NCI-H2081 treated with DMSO at 0.1 percent for 48 hours (cell line): ENCODE measurements at regions not wholly inside any gene's neighbourhood (a gene's known extent, or its start where the extent isn't known, plus 50 kb on each side); places are given as distances from the start of the nearest gene placed in this dataset.
"Not testable (repeated sequence)": the region's sequence is repeated elsewhere in the genome, so short reads cannot be mapped to it uniquely, and the experiment has no call there.

Experiments
- DNase-seq: peaks from one replicate; lab custom pipeline; 2025; lab: John Stamatoyannopoulos, UW

DNA sequence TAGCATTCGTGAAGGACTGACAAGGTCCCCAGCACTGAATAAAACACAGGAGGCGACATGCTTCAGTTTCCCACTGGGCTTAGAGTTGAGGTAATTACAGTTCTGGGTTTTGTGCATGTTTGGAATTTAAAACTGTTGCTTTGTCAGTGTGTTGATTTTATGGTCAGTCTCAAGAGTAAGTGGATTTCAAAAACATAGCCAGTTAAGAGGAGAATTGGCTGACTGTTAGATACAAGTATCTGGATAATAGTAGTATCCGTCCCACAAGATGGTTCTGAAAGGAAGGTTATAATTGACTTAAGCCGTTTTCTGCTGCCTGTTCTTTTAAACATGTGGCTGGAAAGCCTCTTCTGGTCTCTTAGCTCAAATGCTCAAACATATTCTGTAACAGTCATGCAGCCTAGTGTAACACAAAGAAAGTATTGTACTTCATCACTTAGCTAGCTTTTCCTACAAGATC, 170.9 kb downstream of the POLR1F start:
- DNase-seq: no peak

GRCh38 chr7:19533266-19533665, 175.6 kb downstream of the POLR1F start:
- DNase-seq: no peak

- DNase-seq: no peak
Measured at GRCh38 chr7:19530852-19531251, 178.0 kb downstream of the POLR1F start.

- no peak for DNase-seq
Measured at GRCh38 chr7:19530261-19530660, 178.6 kb downstream of the POLR1F start.

DNA sequence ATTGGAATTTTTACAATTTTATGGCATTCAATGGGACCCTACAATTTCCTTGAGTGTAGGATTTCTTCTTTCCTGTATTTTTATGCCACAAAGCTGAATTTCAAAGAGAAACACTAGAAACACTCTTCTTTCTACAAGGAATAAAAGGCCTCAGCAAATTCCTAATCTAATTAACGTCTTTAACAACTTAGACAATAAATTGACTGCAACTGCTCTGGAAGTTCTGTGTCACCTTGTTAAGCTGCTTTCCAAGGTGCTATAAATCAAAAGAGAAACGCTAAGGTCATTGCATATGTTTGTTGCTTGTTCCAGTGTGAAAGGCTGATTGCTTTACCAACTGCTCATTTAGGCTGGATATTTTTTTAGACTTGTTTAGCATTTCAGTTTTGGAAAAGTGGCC, 182.2 kb downstream of the POLR1F start:
- DNase-seq: no peak

DNA sequence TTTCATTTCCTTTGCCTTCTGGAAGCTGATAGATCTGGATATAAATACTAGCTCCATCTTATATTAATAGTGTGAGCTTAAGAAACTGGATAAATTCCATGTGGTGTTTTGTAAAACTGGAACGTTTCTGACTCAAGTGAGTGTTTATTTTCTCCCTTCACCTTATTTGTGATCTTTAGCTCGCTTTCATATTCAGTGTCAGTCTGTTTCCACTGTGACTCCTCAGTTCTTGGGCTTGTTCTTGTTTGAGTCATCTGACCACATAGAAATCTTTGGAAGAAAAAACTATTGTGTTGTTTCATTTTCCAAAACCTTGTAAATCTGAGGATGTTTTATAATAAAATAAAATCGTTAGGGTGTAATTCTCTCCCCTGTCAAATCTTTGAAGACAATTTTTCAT, 186.4 kb downstream of the POLR1F start:
- no peak for DNase-seq

DNA sequence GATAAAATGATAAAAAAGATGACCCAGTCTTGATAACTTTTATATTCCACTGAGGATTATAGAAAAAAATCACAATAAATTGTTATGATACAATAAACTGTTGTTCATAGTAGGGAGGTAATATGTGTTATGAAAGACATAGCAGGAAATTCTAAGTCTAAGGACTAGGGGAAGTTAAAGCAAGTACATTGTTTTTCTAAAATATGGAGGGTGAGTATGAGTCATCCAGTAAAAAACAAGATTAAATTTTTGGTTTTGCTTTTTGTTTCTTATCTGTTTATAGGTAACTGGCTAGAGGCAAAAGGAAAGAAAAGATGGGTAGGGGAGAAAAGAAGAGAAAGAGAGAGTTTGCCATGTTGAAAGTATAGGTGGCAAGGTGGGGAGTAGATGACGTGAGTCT, 188.4 kb downstream of the POLR1F start:
- DNase-seq: no peak

GRCh38 chr7:19519443-19520021, 189.3 kb downstream of the POLR1F start:
- DNase-seq: peak; percentile 63

DNA sequence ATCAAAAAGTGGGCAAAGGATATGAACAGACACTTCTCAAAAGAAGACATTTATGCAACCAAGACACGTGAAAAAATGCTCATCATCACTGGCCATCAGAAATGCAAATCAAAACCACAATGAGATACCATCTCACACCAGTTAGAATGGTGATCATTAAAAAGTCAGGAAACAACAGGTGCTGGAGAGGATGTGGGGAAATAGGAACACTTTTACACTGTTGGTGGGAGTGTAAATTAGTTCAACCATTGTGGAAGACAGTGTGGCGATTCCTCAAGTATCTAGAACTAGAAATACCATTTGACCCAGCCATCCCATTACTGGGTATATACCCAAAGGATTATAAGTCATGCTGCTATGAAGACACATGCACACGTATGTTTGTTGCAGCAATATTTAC, 191.3 kb downstream of the POLR1F start:
- DNase-seq: not testable (repeated sequence)

- DNase-seq: no peak
Measured at GRCh38 chr7:19508821-19509220, 200.0 kb downstream of the POLR1F start.

GRCh38 chr7:19508124-19508523, 200.7 kb downstream of the POLR1F start:
- peak; percentile 19 for DNase-seq

DNA sequence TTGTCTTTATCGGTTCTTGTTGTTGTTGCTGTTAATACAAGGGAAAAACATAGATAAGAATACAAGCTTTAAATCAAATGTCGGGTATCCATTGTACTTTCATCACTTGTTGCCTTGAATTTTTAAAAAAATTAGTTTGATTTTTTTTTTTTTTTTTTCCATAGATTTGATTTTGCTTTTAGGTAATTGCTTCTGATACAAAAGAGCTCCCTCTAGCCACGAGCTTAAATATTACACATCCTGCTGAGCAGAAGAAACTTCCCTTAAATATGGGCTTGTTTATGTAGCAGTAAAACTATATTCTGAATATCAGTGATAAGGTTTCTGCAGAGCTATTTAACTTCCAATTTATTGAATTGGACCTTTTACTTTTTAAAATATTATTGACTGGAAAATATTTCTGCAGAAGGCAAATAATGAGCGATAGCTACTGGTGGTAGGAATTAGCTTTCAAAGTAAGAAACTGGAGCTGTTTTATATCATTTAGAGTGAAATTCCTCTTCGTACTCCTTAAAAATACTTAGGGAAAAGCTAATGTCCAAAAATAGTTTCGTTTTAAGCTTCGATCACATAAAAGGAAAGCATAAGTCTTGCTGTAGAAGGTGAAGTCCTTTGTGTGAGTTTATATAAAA, 216.9 kb downstream of the POLR1F start:
- DNase-seq: no peak

- DNase-seq: no peak
Measured at GRCh38 chr7:19491371-19491770, 217.5 kb downstream of the POLR1F start.

DNA sequence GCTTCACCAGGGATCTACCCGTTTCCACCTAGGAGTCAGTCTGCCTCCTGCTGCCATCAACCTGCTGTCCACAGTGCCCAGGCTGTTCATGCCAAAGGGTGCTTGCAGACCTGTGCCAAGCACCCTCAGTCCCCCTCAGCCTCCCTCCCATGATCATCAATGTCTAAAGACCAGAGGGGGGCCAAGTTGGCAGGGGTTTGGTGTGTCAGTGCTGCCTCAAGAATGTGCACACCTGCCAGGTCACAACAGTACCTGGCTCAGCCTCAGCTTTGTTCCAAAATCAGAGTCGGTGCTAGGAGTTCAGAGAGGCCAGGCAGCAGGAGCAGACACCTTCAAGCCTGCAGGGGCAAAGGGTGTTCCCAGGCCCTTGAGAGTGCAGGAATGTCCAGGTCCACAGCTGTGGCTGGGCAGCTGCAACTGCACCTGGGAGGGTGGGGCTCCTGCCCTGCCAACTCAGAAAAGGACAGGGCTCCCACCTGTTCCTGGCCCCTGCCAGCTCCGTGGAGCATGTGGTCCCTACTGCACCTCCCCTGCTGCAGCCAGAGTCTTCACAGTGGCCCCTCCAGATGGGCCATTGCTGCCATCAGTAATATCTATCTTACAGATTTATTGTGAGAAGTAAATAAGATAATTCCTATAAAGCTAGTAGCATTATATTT, 219.5 kb downstream of the POLR1F start:
- no peak for DNase-seq

DNA sequence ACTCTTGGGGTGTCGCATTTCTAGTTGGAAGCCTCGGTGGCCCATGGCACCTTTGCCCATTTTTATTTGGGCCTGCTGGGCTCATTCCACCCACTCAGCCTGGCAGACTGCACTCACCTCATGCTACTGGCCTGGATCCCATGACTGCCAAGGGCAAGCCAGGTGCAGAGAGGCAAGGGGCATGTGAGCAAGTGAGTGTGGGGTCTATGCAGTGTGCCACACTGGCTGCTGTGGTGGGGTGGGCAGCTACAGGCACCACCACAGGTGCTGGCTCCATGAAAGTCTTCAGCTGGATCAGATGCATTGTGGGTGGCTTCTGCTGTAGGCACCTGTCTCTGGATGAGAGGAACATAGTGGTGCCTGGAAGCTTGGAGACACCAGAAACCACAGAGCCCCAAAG, 220.8 kb downstream of the POLR1F start:
- DNase-seq: no peak

DNA sequence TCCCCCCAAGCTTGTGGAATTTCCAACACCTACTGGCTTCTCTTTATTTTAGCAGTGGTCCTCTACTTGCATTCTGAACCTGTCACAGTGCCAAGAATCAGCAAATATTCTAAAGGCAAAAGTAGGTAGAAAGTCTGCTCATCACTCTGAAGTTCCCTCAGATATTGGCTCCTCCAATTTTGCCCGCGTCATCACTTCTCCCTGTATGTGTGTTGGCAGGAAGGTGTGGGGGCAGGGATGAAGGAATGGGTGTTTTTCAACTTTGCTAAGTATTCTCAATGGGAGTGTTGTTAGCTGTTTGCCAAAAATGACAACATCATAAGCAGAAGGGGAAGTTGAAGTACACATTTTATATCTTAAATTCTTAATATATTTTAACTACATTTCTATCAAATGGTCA, 226.2 kb downstream of the POLR1F start:
- DNase-seq: no peak

DNA sequence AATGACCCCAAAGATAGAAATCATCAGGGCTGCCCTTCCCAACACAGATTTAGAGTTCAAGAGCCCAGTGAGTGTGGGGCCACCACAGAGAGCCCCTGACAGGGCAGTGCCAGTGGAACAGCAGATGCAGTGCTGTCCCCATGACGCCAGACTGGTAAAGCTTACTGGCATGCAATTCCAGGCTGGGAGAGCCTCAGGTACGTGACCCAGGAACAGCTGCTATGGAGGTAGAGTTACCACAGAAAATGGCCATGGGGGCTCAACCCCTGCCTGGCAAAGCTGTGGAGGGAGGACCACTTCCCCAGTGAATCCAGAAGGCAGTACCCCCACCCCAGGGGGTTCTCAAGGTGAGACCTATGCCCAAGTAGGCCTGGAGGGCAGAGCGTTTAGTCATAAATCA, 228.5 kb downstream of the POLR1F start:
- DNase-seq: no peak

- DNase-seq: no peak
Measured at GRCh38 chr7:19470031-19470430, 238.8 kb downstream of the POLR1F start.

DNA sequence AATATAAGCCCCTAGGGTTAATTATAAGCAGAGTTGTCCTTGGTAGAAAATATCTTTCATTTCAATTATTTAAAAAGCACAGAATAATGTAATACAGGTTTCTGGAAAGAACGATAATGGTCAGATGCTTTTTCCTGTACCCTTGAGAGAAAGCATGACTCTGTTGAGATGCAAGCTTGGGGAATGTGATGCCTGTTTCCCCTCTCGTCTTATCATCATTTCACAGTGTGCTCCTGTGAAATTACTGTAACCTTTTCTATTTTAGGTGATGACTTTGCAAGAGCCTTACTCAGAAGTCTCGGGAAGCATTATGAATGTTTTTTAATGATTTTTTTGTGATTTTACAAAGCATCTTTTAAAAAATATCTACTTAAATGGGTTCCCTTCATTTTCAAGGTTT, 243.0 kb downstream of the POLR1F start:
- DNase-seq: no peak

GRCh38 chr7:19464751-19465150, 244.1 kb downstream of the POLR1F start:
- DNase-seq: no peak

- no peak for DNase-seq
Measured at GRCh38 chr7:19464241-19464640, 244.6 kb downstream of the POLR1F start.

- no peak for DNase-seq
Measured at GRCh38 chr7:19463581-19463980, 245.3 kb downstream of the POLR1F start.

DNA sequence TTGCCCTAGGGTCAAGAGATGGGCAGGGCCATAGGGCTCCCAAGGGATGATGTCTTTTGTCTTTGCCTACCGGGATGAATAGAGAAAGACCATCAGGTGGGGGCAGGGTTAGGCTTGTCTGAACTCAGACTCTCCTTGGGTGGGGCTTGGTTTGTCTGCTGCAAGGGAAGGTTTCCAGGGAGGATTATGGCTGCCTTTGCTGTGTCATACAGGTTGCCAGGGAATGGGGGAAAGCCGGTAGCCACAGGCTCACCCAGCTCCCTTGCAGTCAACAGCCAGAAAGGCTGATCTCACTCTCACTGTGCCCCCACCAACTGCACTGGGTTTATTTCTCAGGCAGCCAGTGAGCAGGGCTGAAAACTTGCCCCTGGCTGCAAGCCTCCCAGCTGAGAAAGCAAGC, 253.2 kb downstream of the POLR1F start:
- DNase-seq: no peak

- no peak for DNase-seq
Measured at GRCh38 chr7:19448091-19448490, 260.7 kb downstream of the POLR1F start.
